Retinal pigment epithelial cell (primary cell): ENCODE measurements at regions not wholly inside any gene's neighbourhood (a gene's known extent, or its start where the extent isn't known, plus 50 kb on each side); places are given as distances from the start of the nearest gene placed in this dataset.

ENCODE experiments used
- DNase-seq: peaks from one replicate; pipeline ENCODE4 v3.0.0-alpha.2; 2010; ENCODE audit warnings: low read depth
- H3K4me3 ChIP-seq: 2 replicates; pipeline ENCODE4 v1.5.1; 2011; ENCODE audit warnings: mild to moderate bottlenecking, low read length, control low read depth, moderate library complexity
- TF ChIP-seq, protein P1 (sequence below): conservative IDR thresholded peaks from 2 replicates; pipeline ENCODE4 v1.5.1; 2011; ENCODE audit warnings: low read depth, low read length, control low read depth, inconsistent platforms

- H3K4me3 ChIP-seq: no peak overlapping the region
- TF ChIP-seq, protein P1, sequence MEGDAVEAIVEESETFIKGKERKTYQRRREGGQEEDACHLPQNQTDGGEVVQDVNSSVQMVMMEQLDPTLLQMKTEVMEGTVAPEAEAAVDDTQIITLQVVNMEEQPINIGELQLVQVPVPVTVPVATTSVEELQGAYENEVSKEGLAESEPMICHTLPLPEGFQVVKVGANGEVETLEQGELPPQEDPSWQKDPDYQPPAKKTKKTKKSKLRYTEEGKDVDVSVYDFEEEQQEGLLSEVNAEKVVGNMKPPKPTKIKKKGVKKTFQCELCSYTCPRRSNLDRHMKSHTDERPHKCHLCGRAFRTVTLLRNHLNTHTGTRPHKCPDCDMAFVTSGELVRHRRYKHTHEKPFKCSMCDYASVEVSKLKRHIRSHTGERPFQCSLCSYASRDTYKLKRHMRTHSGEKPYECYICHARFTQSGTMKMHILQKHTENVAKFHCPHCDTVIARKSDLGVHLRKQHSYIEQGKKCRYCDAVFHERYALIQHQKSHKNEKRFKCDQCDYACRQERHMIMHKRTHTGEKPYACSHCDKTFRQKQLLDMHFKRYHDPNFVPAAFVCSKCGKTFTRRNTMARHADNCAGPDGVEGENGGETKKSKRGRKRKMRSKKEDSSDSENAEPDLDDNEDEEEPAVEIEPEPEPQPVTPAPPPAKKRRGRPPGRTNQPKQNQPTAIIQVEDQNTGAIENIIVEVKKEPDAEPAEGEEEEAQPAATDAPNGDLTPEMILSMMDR: no peak
- DNase-seq: no peak
Measured at GRCh38 chr4:95963456-95963855, 123.6 kb downstream of the PDHA2 start.

- no peak for DNase-seq
- H3K4me3 ChIP-seq: no peak overlapping the region
Measured at GRCh38 chr4:95979961-95980876, 140.3 kb downstream of the PDHA2 start.

GRCh38 chr4:95980877-95981360 is 141.0 kb downstream of the PDHA2 start:
- no peak overlapping the region for H3K4me3 ChIP-seq
- TF ChIP-seq, protein P1: no peak
- no peak for DNase-seq

More at GRCh38 chr4:95979961-95980876, 140.3 kb downstream of the PDHA2 start:
- TF ChIP-seq, protein P1: no peak

GRCh38 chr4:95981591-95981990 is 141.7 kb downstream of the PDHA2 start:
- H3K4me3 ChIP-seq: no peak overlapping the region
- no peak for DNase-seq
- TF ChIP-seq, protein P1: no peak

DNA sequence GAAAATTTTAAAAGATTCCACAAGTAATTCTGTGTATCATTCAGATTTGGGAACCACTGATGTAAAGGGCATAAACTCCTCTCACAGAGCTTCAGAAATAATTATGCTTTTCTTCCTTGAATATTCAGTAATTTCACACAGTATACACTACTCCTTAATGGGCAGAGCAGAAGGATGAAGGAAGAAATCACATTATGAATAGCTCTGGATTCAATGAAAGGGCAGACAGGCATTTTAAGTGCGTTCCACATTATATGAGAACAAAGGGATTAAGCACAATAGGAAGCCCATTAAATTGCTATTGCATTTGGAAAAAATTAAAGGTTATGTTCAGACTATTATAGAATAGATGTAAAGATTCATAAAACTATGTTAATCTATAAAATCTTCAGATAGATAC is 142.6 kb downstream of the PDHA2 start:
- no peak overlapping the region for H3K4me3 ChIP-seq
- TF ChIP-seq, protein P1: no peak
- DNase-seq: no peak

DNA sequence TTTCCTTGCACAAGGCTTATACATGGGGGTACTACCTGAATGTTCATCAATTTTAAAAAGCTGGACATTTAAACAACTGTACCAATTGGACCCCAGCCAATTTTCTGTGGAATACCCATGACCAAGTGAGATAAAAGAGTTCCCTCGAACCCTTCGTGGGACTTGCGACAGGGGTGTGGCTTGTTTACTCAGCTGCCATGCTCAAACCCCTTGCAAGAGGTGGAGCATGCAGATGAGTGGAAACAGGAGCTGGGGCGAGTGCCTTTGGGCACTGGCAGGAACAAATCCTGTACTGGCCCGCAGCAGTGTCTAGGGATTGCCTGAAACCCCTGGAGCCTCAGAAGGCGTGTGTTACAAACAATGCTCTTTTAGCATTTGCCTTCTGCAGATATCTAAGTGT is 144.2 kb downstream of the PDHA2 start:
- no peak overlapping the region for H3K4me3 ChIP-seq
- DNase-seq: no peak
- TF ChIP-seq, protein P1: no peak

DNA sequence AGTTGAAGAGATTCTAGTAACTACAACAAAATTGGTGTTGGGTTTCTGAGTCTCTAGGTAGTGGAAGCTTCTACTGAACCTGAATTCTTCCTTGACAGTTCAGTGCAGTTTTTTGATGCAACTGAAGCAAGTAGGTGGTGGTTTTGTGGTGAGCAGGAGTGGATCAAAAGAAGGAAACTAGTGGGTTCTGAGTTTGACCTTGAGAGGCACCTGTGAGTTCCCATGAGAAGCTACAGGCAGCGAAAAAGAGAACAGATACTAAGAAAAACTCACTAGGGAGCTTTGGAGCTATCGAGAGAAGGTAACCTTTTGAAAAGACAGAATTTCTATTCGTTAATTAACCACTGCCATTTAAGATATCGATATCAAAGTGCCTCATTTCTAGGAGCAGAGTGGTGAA is 145.2 kb downstream of the PDHA2 start:
- DNase-seq: no peak
- TF ChIP-seq, protein P1: no peak
- no peak overlapping the region for H3K4me3 ChIP-seq
